GM21447 (cell line): ENCODE measurements at regions not wholly inside any gene's neighbourhood (a gene's known extent, or its start where the extent isn't known, plus 50 kb on each side); places are given as distances from the start of the nearest gene placed in this dataset.
A peak's percentile ranks its signal among the peaks of the same experiment; 100 is the strongest.

Experiments
- ATAC-seq: cut with Tn5 transposase; IDR thresholded peaks from one replicate; pipeline ENCODE4 v1.9.1; 2021; ENCODE audit not compliant: unreplicated experiment

DNA sequence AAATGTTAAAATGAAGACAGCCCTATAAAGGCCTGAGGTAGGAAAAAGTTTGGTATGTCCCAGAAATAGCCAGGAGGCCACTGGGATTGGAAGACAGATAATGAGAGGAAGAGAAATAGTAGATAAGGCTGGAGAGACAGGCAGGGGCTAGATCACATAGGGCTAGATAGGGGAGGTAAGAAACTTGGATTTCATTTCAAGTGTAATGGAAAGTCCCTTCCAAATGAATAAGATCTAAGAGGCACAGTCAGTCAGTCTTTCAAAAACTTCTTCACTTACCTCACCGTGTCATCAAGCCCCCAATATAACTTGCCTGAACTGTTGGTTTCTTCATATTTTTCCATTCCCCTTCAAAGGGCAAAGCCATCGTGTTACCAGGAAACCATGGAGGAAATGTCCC lies 121.8 kb downstream of the SPCS3 start:
- no peak for ATAC-seq

DNA sequence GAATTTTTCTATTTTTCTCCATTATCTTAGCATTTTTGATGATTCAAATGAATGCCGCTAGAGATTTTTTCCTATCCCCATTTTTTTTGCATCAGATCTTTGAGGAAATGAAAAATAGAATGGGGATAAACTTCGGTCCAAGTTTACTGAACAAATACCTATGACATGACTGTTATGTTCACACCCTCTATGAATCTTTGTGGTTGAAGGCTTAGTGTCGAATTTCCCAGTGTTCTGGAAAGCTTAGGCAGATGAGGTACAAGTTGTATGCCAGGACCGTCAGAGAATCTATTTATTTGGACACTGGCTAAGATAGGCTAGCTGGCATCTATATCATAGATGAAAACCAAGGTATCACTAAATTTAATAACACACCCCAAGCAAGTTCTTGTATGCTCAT lies 123.4 kb downstream of the SPCS3 start:
- no peak for ATAC-seq

GRCh38 chr4:176443646-176444409 lies 124.1 kb downstream of the SPCS3 start:
- ATAC-seq = no peak

DNA sequence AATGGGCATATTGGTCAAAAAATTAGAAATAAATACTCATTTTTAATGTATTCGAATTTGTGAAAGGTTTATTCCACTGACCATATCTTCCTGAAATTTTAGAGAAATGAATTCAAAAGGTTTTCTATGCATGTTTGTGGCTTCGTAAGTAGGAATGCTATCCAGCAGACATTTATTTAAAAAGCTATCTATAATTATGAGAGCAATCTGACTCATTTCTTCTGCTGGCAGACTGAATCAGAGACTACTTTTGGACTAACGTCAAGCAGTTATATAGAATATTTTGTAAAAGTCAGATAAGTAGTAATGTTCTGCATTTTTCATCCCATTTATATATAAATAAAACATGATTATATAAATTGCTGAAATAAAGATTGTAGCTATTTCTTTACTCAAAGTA lies 125.0 kb downstream of the SPCS3 start:
- no peak for ATAC-seq

DNA sequence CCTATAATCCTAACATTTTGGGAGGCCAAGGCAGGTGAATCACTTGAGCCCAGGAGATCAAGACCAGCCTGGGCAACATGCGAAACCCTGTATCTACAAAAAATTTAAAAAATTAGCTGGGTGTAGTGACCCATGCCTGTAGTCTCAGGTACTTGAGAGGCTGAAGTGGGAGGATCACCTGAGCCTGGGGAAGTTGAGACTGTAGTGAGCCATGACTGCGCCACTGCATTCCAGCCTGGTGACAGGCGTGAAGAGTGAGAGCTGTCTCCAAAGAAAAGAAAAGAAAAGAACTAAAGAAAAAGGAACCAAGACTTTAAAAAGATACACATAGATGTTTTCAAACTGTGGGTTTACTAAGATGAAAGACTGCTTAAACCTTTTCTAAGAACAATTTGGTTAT lies 129.0 kb downstream of the SPCS3 start:
- no peak for ATAC-seq

- no peak for ATAC-seq
These were observed 131.7 kb downstream of the SPCS3 start for GRCh38 chr4:176451443-176451842.

- no peak for ATAC-seq
These were observed 133.3 kb downstream of the SPCS3 start for GRCh38 chr4:176453079-176453478.

- ATAC-seq = no peak
These were observed 133.9 kb downstream of the SPCS3 start for GRCh38 chr4:176453658-176454057.

DNA sequence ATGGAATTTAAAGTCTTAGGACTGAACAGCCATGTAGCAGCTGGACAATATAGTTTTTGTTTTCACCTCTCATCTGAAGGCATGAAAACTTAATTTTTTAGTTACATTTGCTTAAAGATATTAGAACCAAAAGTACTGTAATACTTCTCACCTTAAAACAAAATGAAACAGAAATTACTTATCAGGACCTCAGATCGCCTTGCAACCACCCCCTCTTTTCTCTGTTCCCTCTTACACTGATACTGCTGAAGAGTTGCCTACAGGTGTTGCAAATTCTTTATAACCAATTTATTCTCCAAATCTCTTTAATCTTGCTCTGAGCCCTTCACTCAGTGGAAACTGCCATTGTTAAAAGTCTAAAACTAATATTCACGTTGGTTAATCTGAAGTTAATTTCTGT lies 145.0 kb downstream of the SPCS3 start:
- ATAC-seq = peak; percentile 100

DNA sequence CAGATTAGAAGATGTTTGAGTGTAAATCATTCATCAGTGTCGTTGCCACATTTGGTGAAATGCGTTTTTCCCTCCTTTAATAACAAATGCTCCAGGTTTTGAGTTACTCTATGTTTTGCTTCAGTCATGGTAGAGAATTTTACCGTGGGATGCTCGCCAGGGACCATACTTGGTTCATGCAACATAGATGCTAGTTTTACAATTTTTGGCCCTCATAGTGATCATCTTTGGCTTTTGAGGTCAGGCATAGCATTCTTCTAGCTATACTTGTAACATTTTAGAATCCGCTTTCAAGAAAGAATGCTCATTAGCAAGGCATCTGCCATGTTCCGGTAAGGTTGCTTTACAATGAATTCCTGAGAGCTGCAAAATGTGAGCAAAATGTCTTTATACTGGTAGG lies 147.2 kb downstream of the SPCS3 start:
- ATAC-seq = no peak

GRCh38 chr4:176469546-176469945 lies 149.8 kb downstream of the SPCS3 start:
- ATAC-seq = no peak

DNA sequence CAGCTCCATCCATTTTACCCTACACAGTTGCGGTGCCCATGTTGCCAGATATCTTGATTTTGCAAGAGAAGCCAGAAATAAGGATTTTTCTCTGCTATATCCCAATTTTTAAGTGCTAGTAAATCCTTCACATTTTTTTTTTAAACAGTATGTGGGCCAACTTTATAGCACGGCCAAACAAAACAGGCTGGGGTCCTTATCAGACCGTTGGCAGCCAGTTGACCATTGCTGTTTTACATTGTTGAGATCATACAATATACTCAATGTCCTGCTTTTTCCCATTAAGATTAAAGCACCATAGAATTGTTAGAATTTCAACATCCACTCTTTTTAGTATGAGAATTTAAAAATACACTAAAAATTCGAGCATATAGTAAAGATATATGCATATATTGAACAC lies 150.9 kb downstream of the SPCS3 start:
- ATAC-seq = no peak

GRCh38 chr4:176475067-176475466 lies 155.3 kb downstream of the SPCS3 start:
- no peak for ATAC-seq

GRCh38 chr4:176478076-176478475 lies 158.3 kb downstream of the SPCS3 start:
- ATAC-seq = no peak

- peak; percentile 60 for ATAC-seq
These were observed 160.0 kb downstream of the SPCS3 start for GRCh38 chr4:176479767-176480166.

DNA sequence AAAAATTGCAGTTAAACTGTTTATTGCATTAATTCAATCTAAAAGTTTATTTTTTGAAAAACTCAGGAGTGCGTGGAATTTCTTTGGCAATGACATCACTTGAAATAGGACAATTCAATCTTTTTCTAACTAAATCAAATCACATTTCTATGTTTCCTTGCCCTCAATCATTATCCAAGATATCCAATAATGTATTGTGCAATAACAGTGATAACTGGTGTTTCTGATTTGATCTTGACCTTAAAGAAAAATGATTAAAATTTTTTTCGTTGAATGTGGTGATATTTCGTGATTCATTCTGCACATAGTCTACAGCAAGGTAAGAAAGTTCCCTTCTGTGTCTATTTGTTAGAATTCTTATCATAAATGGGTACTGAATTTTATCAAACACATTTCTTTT lies 163.2 kb downstream of the SPCS3 start:
- no peak for ATAC-seq

DNA sequence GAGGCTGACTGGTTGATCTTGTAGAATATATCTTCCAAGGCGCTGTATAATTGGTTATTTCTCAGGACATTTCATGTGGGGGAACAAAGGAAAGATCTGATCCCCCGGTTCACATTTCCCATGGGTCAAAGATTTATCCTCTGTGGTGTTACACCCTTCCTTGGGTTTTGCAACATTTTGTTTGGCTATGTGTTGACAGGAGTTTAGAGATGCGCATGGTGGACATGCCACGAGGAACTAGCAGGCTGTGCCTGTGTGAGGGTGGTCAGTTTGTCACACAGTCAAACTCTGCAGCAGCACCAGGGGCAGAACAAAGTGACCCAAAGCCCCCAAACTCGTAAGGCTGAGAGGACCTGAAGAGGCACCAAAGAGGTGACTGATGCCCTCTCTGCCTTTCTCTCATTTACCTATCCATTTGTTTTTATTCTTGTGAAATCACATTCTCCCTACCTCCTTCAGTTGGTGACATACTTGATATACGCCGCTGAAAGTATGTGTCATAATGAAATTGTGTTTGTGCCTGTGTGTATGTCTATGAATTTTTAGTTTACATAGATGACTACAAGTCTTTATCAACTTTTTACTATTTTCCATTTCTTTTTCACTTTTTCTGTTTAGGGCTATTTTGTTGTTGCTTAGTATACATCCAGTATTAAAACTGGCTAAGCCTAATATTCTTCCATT lies 164.7 kb downstream of the SPCS3 start:
- no peak for ATAC-seq

GRCh38 chr4:176489001-176489400 lies 169.2 kb downstream of the SPCS3 start:
- no peak for ATAC-seq

DNA sequence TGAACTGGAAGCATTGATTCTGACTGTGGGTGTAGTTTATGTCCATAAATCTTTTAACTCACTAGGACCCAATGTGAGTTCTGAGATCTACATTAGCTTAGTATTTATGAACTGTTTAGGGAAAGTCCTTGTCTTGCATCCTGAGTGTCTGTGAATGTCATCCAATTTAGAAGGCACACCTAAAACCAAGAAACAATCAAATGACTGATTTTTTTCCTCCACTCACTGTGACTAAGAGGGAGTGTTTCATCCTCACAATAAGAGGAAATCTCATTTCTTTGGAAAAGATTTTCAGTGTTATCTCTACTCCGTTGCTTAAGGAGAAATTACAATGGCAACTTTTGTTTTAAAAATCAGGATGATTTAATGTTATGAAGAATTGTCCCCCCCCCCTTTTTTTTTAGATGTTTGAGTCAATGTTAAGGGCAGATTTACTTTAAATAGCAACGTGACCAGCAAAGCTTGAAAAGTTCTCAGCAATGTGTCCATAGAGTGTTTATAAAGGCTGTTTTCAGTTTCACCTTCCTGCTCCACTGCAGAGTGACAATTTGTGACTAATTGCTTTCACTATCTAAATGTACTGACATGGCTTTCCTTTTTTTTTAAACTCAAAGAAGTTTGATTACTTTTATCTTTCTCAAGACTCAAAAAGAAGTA lies 173.0 kb downstream of the SPCS3 start:
- ATAC-seq = peak; percentile 100

GRCh38 chr4:176498617-176499256 lies 179.0 kb downstream of the SPCS3 start:
- no peak for ATAC-seq

DNA sequence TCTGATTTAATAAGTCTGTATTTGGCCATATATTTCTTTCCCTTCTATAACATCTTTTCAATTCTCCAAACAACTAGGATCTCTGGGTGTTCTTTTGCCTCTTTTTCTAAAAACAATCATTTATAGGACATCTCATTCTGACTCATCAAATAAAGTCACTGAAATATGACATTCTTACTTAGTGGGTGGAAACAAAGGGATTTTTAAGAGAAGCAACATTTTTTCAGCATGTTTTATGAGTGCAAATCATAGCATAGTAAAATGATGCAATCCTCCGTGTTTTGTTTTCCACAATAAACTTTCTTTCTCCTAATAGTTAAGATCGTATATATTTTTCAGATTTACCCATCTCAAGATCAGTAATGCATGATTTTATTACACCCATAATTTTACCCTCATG lies 179.8 kb downstream of the SPCS3 start:
- ATAC-seq = no peak

DNA sequence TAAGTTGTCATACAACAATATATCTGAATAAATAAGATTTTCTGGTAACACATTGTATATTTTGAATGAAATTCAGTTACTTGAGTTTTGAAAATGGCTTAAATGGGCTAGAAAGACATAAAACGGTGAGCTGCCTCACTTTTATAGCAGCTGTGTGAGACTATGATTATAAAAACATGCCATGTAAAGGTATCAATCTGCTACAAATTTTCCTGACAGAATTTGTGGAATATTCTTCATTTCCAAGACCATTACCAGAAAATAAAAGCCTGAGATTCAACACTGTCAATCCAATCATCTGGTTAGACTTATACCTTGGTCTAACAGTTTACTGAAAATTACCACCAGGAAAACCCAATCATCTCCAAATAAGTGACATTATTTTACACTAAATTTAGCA lies 181.1 kb downstream of the SPCS3 start:
- ATAC-seq = no peak
